ENCODE measurements at regions not wholly inside any gene's neighbourhood (a gene's known extent, or its start where the extent isn't known, plus 50 kb on each side); places are given as distances from the start of the nearest gene placed in this dataset.

DNA sequence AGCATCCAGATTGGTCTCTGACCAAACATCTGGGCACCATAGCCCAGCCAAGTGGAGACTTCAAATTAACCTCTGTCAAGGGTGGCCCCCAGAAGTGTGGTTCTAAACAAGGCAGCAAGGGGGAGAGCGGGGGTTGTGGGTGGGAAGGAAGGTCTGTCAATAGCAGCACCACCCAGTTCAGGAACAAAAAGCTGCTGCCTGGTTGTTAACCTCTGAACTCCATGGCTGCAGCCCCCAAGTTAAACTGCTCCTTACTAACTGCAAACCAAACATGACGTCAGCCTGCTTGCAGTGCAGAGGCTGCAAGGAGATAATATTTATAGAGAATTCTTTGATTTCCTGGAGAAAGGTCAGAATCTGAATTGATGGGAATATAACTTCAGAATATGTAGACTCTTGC, 76.5 kb downstream of the ARL4C start:
- TF ChIP-seq, protein P1, sequence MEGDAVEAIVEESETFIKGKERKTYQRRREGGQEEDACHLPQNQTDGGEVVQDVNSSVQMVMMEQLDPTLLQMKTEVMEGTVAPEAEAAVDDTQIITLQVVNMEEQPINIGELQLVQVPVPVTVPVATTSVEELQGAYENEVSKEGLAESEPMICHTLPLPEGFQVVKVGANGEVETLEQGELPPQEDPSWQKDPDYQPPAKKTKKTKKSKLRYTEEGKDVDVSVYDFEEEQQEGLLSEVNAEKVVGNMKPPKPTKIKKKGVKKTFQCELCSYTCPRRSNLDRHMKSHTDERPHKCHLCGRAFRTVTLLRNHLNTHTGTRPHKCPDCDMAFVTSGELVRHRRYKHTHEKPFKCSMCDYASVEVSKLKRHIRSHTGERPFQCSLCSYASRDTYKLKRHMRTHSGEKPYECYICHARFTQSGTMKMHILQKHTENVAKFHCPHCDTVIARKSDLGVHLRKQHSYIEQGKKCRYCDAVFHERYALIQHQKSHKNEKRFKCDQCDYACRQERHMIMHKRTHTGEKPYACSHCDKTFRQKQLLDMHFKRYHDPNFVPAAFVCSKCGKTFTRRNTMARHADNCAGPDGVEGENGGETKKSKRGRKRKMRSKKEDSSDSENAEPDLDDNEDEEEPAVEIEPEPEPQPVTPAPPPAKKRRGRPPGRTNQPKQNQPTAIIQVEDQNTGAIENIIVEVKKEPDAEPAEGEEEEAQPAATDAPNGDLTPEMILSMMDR (IDR thresholded peaks at IDR 0.05; ENCODE audit: low read depth, low read length): no peak
- no peak overlapping the region for H3K4me3 ChIP-seq (ENCODE audit: low read depth, low read length)

DNA sequence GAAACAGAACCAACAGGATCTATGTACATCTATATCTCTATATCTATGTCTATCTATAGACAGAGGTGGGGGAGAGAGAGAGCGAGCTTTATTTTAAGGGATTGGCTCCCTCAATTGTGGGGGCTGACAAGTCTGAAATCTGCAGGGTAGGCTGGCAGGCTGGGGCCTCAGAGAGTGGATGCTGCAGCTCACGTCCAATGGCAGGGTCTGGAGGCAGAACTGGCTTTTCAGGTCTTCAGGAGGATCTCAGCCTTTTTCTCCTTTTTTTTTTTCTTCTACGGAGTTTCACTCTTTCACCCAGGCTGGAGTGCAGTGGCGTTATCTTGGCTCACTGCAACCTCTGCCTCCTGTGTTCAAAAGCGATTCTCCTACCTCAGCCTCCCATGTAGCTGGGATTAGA, 77.2 kb downstream of the ARL4C start:
- TF ChIP-seq, protein P1 (IDR thresholded peaks at IDR 0.05; ENCODE audit: low read depth, low read length): no peak

DNA sequence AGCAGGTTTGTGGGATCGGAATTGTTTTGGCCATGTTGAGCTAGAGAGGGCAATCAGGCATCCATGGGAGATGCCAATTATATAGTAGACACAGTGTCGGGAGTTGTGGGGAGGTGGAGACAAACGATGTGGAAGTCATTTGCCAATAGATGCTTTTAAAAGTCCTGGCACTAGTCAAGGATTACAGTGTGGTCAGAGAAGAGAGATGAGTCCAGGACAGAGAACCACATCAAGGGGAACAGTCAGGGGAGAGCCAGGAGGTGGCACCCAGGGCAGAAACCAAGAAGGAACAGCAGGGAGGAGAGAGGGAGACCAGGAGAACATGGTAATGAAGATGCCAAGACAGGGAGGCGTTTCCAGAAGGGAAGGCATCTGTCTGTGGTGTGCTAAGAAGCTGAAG, 81.2 kb downstream of the ARL4C start:
- H3K4me3 ChIP-seq (ENCODE audit: low read depth, low read length): no peak overlapping the region
- TF ChIP-seq, protein P1 (IDR thresholded peaks at IDR 0.05; ENCODE audit: low read depth, low read length): no peak

More for the DNA sequence above, 77.2 kb downstream of the ARL4C start:
- H3K4me3 ChIP-seq (ENCODE audit: low read depth, low read length): no peak overlapping the region

DNA sequence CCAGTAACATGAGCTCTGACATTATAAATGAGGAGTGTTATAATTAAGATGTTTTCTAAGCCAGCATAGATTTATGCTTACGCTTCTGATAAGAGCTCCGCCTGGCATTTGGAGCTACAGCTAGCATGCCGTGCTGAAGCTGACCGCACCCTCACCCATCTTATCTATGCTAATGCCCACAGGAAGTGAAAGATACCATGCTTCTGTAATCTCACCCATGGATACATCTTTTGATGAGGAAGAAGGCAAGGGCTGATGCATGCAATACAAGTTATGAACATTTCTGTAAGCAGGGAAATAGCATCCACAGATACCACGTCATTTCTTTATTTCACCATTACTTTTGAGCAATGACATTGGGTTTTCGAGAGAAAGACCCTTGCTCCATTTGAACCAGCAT, 82.3 kb downstream of the ARL4C start:
- no peak overlapping the region for H3K4me3 ChIP-seq (ENCODE audit: low read depth, low read length)
- TF ChIP-seq, protein P1 (IDR thresholded peaks at IDR 0.05; ENCODE audit: low read depth, low read length): no peak

DNA sequence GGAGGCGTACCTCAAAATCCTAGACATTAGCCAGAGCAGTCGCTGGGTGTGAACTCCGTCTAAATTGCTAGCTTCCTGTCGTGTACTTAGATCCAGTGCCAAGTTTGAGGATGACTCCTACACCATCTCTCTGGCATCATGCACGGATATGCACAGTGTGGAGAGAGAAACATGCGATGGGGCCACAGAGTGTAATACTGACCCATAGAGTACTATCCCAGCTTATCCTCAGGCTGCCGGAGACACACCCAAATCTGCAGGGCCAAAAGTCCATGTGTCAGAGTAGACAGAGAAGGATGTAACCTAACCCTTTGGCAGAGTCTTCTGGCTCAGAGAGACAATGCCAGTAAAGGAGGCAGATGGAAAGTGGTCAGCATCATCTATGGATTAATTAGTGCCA, 84.2 kb downstream of the ARL4C start:
- no peak overlapping the region for H3K4me3 ChIP-seq (ENCODE audit: low read depth, low read length)
- TF ChIP-seq, protein P1 (IDR thresholded peaks at IDR 0.05; ENCODE audit: low read depth, low read length): no peak

DNA sequence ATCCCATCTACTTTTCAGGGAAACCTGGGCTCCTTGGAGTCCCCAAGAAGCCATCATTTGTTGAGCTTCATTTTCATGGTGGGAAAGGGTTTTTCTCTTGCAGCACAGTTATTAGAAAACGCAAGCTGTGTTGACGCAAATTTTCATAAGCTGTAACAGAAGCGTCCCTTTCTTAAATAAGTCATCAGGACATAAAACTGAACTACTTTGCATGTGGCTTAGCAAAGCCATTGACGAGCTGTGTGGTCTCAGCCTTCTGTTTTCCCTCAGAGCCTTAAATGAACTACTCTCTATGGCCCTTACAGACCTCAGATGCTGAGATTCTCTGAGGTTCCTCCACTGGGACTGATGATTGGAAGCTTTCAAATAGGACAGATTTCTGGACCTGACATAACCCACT, 85.1 kb downstream of the ARL4C start:
- TF ChIP-seq, protein P1 (IDR thresholded peaks at IDR 0.05; ENCODE audit: low read depth, low read length): no peak
- no peak overlapping the region for H3K4me3 ChIP-seq (ENCODE audit: low read depth, low read length)

DNA sequence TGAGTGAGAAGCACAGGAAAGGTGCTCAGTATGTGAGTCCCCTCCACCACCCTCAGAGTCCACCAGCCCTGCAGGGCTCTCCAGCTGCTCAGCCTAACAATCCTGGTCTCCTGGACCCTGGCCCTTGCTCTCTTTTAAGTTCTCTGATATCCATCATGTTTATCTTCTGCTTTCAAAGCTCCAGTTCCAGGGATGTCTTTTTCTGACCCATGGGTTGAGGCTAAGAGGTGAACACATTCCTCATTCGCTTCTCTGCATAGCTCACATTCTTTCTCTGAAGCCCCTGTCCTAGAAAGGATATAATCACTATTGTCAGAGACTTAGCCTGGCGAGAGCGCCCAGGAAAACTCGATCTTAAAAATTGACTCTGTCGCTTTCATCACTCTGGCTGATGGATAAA, 86.4 kb downstream of the ARL4C start:
- TF ChIP-seq, protein P1 (IDR thresholded peaks at IDR 0.05; ENCODE audit: low read depth, low read length): no peak
- no peak overlapping the region for H3K4me3 ChIP-seq (ENCODE audit: low read depth, low read length)

Data from WI38 (cell line).